H1 (cell line): ENCODE measurements at regions not wholly inside any gene's neighbourhood (a gene's known extent, or its start where the extent isn't known, plus 50 kb on each side); places are given as distances from the start of the nearest gene placed in this dataset.

Source experiments
- EZH2 ChIP-seq: fragments of 200-600 bp; sonication (generic); IDR thresholded peaks from 2 replicates; pipeline ENCODE4 v1.7.1; 2012; ENCODE audit warnings: low read depth, mild to moderate bottlenecking, moderate library complexity, low read length, inconsistent platforms; ENCODE audit not compliant: severe bottlenecking
- JUND ChIP-seq: IDR thresholded peaks from 2 replicates; pipeline ENCODE4 v1.6.1; 2011; ENCODE audit warnings: mild to moderate bottlenecking, improper control_type of control experiment, low read length

- no peak for TF ChIP-seq JUND
- TF ChIP-seq EZH2: no peak
Observed at GRCh38 chr1:213332491-213332890, 281.4 kb downstream of the RPS6KC1 start (continued).
